Hepatocyte (in vitro differentiated cells): ENCODE measurements at regions not wholly inside any gene's neighbourhood (a gene's known extent, or its start where the extent isn't known, plus 50 kb on each side); places are given as distances from the start of the nearest gene placed in this dataset.

ENCODE experiments used
- CTCF ChIP-seq: fragments of 200-600 bp; sonication (generic); IDR thresholded peaks from 2 replicates; pipeline ENCODE4 v1.5.1; 2016; ENCODE audit warnings: antibody characterized with exemption, mild to moderate bottlenecking; ENCODE audit not compliant: poor library complexity
- EZH2 ChIP-seq: fragments of 200-600 bp; sonication (generic); IDR thresholded peaks from 2 replicates; pipeline ENCODE4 v1.6.1; 2016; ENCODE audit warnings: antibody characterized with exemption, mild to moderate bottlenecking, borderline replicate concordance

DNA sequence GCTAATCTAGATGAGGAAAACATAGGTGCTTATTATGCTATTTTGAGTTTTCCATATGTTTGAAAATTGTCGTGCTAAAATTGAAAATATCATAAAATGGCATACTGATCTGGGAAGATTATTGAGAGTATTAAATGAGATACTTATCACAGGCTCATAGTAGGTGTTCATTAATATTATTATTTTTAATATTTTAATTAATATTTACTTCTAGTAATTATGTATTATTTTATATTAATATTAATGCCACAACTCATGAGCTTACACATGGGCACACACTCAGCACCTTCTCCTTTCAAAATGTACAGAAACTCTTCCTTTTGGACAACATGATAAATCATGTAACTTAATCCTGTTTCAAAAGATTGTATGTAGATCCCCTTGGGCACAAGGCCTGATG lies 223.6 kb downstream of the RAB28 start:
- TF ChIP-seq CTCF (no peak), EZH2 (no peak)
